ENCODE measurements at regions not wholly inside any gene's neighbourhood (a gene's known extent, or its start where the extent isn't known, plus 50 kb on each side); places are given as distances from the start of the nearest gene placed in this dataset.

DNA sequence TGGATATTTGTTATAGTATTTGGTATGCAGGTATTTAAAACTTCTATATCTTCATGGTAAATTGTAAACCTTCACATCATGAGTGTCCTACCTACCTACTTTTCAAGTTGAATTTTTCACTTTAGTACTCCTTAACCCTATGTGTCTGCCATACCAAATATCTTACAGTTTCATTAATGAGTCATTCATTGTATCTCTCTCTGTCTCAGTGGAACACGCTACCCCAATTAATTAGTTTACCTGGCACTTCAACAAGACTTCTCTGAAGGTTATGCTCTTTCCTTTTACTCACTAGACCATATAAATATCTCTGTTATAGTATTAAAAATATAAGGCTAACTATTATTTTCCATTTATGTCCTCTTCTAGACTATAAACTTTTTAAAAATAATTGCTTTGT is 123.9 kb upstream of the GJE1 start:
- Histone ChIP-seq H3F3A (ENCODE audit: insufficient read depth, low read length, poor library complexity, severe bottlenecking) (no peaks in the 10 kb centered on the region), H3K4me3 (ENCODE audit: low read length) (no peak overlapping the region), H3K27me3 (ENCODE audit: insufficient read depth, low read depth, low read length) (no peaks in the 10 kb centered on the region), H3K4me2 (ENCODE audit: low read length) (no peak overlapping the region), H3K9me3 (ENCODE audit: low read length) (no peaks in the 10 kb centered on the region), H3K36me3 (ENCODE audit: insufficient read depth, low read length) (no peaks in the 10 kb centered on the region), H3K27ac (ENCODE audit: low read length) (no peak overlapping the region), H4K20me1 (ENCODE audit: insufficient read depth) (no peaks in the 10 kb centered on the region), H3K9me2 (ENCODE audit: insufficient read depth, low read length) (no peaks in the 10 kb centered on the region), H2AFZ (ENCODE audit: low read depth, low read length) (no peak overlapping the region), H3K9ac (ENCODE audit: low read length) (no peak overlapping the region), H3K79me2 (replicated peaks; ENCODE audit: insufficient read depth, low read length) (no peaks in the 10 kb centered on the region)
- no peak for TF ChIP-seq POLR2AphosphoS5 (IDR thresholded peaks at IDR 0.05)
- TF ChIP-seq TAF1 (IDR thresholded peaks at IDR 0.05; ENCODE audit: low read depth) = no peak
- TF ChIP-seq RAD21 (conservative IDR thresholded peaks at IDR 0.05) = no peak
- no peak for TF ChIP-seq SMC3 (conservative IDR thresholded peaks at IDR 0.05; ENCODE audit: poor library complexity)
- no peak for TF ChIP-seq EP300 (conservative IDR thresholded peaks at IDR 0.05; ENCODE audit: poor library complexity, severe bottlenecking)
- TF ChIP-seq, protein P1, sequence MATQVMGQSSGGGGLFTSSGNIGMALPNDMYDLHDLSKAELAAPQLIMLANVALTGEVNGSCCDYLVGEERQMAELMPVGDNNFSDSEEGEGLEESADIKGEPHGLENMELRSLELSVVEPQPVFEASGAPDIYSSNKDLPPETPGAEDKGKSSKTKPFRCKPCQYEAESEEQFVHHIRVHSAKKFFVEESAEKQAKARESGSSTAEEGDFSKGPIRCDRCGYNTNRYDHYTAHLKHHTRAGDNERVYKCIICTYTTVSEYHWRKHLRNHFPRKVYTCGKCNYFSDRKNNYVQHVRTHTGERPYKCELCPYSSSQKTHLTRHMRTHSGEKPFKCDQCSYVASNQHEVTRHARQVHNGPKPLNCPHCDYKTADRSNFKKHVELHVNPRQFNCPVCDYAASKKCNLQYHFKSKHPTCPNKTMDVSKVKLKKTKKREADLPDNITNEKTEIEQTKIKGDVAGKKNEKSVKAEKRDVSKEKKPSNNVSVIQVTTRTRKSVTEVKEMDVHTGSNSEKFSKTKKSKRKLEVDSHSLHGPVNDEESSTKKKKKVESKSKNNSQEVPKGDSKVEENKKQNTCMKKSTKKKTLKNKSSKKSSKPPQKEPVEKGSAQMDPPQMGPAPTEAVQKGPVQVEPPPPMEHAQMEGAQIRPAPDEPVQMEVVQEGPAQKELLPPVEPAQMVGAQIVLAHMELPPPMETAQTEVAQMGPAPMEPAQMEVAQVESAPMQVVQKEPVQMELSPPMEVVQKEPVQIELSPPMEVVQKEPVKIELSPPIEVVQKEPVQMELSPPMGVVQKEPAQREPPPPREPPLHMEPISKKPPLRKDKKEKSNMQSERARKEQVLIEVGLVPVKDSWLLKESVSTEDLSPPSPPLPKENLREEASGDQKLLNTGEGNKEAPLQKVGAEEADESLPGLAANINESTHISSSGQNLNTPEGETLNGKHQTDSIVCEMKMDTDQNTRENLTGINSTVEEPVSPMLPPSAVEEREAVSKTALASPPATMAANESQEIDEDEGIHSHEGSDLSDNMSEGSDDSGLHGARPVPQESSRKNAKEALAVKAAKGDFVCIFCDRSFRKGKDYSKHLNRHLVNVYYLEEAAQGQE (IDR thresholded peaks at IDR 0.05; ENCODE audit: borderline replicate concordance) = no peak
- no peak for TF ChIP-seq MXI1 (conservative IDR thresholded peaks at IDR 0.05; ENCODE audit: poor library complexity, severe bottlenecking)
- TF ChIP-seq, protein P2, sequence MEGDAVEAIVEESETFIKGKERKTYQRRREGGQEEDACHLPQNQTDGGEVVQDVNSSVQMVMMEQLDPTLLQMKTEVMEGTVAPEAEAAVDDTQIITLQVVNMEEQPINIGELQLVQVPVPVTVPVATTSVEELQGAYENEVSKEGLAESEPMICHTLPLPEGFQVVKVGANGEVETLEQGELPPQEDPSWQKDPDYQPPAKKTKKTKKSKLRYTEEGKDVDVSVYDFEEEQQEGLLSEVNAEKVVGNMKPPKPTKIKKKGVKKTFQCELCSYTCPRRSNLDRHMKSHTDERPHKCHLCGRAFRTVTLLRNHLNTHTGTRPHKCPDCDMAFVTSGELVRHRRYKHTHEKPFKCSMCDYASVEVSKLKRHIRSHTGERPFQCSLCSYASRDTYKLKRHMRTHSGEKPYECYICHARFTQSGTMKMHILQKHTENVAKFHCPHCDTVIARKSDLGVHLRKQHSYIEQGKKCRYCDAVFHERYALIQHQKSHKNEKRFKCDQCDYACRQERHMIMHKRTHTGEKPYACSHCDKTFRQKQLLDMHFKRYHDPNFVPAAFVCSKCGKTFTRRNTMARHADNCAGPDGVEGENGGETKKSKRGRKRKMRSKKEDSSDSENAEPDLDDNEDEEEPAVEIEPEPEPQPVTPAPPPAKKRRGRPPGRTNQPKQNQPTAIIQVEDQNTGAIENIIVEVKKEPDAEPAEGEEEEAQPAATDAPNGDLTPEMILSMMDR (IDR thresholded peaks at IDR 0.05; ENCODE audit: poor library complexity, severe bottlenecking) = no peak
- TF ChIP-seq EZH2 (IDR thresholded peaks at IDR 0.05; ENCODE audit: borderline replicate concordance, insufficient read depth, low read length, poor library complexity, severe bottlenecking) = no peak

DNA sequence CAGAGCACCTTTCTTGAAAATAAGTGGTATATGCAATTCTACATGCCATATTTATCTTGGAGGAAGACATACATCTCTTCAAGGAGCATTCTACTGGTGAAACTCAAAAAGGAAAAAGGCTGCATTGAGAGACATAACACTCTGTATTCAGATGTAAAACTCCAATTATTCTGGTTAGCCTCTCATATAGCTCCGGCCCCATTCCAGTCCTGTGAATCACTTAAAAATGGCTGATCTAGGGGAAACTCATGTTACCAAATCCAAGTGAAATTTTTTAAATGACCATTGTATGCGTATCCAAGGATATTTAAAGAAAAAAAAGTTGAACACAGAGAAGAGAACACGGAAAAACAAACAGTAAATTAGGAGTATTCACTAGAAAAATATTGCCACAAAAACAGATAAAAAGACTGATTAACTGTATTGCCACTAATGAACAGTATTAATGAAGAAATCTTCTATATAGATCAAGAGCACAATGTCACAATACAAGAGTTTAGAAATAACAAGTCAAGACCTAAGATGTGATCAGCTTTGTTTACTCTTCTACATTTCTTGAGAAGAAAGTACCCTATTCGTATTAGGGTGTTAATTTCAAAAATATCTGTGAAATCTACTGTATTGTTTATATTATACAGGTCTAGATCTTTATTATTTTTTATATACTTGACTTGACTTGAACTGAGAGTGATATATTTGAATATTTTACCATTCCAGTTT is 124.5 kb upstream of the GJE1 start:
- H3K9me3 ChIP-seq (ENCODE audit: low read length) = no peaks in the 10 kb centered on the region
- TF ChIP-seq MXI1 (conservative IDR thresholded peaks at IDR 0.05; ENCODE audit: poor library complexity, severe bottlenecking) (no peak), TAF1 (IDR thresholded peaks at IDR 0.05; ENCODE audit: low read depth) (no peak), EZH2 (IDR thresholded peaks at IDR 0.05; ENCODE audit: borderline replicate concordance, insufficient read depth, low read length, poor library complexity, severe bottlenecking) (no peak), SMC3 (conservative IDR thresholded peaks at IDR 0.05; ENCODE audit: poor library complexity) (no peak), EP300 (conservative IDR thresholded peaks at IDR 0.05; ENCODE audit: poor library complexity, severe bottlenecking) (no peak)
- TF ChIP-seq, protein P2 (IDR thresholded peaks at IDR 0.05; ENCODE audit: poor library complexity, severe bottlenecking) = no peak
- TF ChIP-seq, protein P1 (IDR thresholded peaks at IDR 0.05; ENCODE audit: borderline replicate concordance) = no peak
- H3K79me2 ChIP-seq (replicated peaks; ENCODE audit: insufficient read depth, low read length) = no peaks in the 10 kb centered on the region
- H3K9ac ChIP-seq (ENCODE audit: low read length) = no peak overlapping the region
- no peaks in the 10 kb centered on the region for H3K9me2 ChIP-seq (ENCODE audit: insufficient read depth, low read length)
- H3K27ac ChIP-seq (ENCODE audit: low read length) = no peak overlapping the region
- H2AFZ ChIP-seq (ENCODE audit: low read depth, low read length) = no peak overlapping the region
- no peaks in the 10 kb centered on the region for H4K20me1 ChIP-seq (ENCODE audit: insufficient read depth)
- no peak overlapping the region for H3K4me2 ChIP-seq (ENCODE audit: low read length)
- H3F3A ChIP-seq (ENCODE audit: insufficient read depth, low read length, poor library complexity, severe bottlenecking) = no peaks in the 10 kb centered on the region
- no peaks in the 10 kb centered on the region for H3K36me3 ChIP-seq (ENCODE audit: insufficient read depth, low read length)
- no peak overlapping the region for H3K4me3 ChIP-seq (ENCODE audit: low read length)
- H3K27me3 ChIP-seq (ENCODE audit: insufficient read depth, low read depth, low read length) = no peaks in the 10 kb centered on the region

Measured in neural cell (in vitro differentiated cells).